Mammary epithelial cell (primary cell): ENCODE measurements at regions not wholly inside any gene's neighbourhood (a gene's known extent, or its start where the extent isn't known, plus 50 kb on each side); places are given as distances from the start of the nearest gene placed in this dataset.

Experiments used
- CTCF ChIP-seq, 2 donors: IDR thresholded peaks in 1 of 2; conservative IDR thresholded peaks in 1 of 2; 2 replicates each; pipeline ENCODE4 v1.5.1; 2011 to 2012; ENCODE audit warnings: inconsistent platforms in 2 of 2, low read length in 2 of 2, mild to moderate bottlenecking in 2 of 2, control low read depth in 1 of 2, low read depth in 1 of 2; ENCODE audit not compliant: insufficient read depth in 1 of 2; ENCODE audit errors: extremely low read depth in 1 of 2
- EZH2 ChIP-seq: IDR thresholded peaks from 2 replicates; pipeline ENCODE4 v1.6.1; 2012; ENCODE audit warnings: low read length, inconsistent platforms, borderline replicate concordance

GRCh38 chr5:121681229-121681855 is 170.3 kb upstream of the FTMT start:
- TF ChIP-seq CTCF (conservative IDR thresholded peaks at IDR 0.05 in 1 of 2, IDR thresholded peaks at IDR 0.05 in 1 of 2; ENCODE audit: extremely low read depth in 1 of 2, insufficient read depth in 1 of 2, low read depth in 1 of 2, low read length in 2 of 2) (no peak), EZH2 (no peak)
